ENCODE measurements at regions not wholly inside any gene's neighbourhood (a gene's known extent, or its start where the extent isn't known, plus 50 kb on each side); places are given as distances from the start of the nearest gene placed in this dataset.

DNA sequence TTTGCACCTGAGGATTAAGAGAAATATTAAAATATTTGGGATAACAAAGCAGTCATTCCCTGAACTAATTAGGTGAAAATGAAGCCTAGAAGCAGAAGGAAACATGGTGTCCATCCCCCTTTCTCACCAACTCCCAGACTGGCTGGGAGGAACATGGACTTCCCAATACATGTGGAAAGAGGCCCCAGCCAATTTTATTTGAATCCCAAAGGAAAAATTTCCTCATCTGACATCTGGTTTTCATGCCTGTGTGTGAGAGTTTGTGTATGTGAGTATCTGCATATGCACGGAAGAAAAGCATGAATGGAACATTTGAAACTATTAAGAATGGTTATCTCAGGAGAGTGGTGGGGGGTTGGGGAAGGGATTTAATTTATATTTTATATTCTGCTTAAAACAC lies 84.3 kb downstream of the COPS8 start:
- no peak for DNase-seq (ENCODE audit: low spot score)

DNA sequence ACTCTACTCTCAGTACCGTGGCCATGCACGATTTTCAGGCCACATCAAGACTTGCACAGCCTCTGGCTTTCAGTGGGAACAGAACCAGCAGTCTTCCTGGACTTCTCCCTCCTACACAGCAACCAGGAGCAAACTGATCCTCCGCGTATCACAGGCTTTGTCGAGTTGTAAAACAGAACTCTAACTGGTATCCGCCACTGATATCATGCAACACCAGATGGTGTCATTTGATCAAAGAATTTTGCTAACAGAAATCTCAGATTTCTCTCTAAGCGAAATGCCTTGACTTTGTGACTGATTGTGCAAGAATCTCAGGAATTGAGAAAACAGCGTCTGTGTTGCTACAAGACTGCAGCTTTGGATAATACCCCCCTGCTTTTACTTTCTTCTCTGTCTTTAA lies 85.7 kb downstream of the COPS8 start:
- no peak for DNase-seq (ENCODE audit: low spot score)

DNA sequence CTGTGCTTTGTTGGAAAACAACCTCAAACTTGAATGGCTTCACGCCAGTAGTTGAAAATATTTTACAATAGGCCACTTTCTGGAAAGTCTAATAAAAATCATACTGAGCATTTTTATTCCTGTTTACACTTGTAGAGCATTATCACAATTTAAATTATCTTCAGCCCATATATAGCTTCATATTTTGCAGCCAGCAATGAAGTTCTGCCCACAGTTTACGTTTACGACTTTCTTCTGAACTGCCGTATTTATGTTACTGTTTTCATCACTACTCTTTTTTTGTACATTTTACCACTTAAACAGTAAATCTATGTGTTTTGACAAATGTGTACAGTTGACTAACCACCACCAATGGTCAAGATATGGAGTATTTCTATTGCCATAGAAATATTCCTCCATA lies 86.2 kb downstream of the COPS8 start:
- no peak for DNase-seq (ENCODE audit: low spot score)

DNA sequence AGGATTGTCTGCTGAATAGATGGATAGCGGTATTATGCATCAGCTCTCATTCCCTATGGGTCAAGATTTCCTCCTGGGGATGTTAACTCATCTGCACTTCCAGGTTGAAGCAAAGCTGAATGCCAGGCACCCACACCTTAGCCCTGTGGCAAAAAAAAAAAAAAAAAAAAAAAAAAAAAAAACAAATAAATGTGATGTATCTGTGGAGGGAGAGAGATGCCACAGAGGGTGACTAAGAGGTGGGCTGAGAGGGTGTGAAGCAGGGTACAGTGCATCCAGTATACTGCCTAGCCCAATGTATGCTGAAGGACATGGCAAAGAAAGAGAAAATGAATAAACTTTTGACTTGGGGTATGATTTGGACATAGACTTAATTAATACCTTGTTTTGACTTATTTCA lies 91.4 kb downstream of the COPS8 start:
- DNase-seq (ENCODE audit: low spot score): no peak

DNA sequence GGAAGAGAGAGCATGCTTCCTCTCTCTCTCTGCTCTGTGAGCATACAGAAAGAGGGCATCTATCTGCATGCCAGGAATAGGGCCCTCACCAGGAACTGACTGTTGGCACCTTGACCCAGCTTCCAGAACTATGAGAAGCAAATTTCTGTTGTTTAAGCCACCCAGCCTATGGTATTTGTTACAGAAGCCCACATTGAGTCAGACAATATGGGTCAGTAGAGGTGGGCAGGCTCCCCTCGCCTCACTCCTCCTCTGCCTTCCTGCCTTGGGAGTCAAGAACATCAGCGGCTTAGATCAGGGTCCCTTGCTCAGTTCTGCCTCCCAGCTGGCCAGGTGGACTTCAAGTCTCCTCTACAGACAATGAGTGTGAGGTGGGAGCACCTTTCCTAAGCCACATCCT lies 92.3 kb downstream of the COPS8 start:
- DNase-seq (ENCODE audit: low spot score): no peak

DNA sequence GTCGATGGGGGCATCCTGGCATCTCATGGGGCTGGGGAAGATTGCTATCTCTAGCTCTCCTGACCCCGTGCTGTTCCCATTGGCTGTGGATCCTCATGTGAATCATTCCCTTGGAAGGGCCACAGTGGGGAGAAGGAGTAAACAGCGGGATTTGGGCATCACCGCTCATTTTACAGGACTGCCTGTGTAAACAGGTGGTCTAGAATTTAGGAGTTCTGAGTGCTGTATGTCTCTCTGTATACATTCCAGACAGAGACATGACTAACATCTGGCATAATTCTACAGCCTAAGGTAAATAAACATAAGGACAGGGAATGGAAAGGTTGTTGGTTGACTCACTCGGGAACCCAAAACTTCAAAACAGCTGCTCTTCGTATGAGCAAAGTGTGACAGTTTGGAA lies 92.7 kb downstream of the COPS8 start:
- DNase-seq (ENCODE audit: low spot score): no peak

DNA sequence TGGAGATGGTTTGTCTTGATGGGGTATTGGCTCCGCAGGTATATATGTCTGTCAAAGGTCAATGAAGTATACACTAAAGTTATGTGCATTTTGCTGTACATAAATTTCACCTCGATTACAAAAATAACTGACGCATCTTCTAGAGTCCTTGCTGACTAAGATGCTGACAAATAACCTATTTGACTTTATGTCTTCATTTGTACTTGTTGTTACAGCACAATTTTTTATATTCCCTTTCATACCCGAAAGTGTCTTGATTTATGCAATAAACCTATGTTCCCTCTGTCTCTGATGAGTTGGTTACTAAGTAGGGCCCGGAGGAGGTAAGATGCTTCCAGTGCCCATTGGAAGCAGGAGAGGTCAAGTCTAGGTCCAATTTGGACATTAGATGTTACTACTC lies 93.5 kb downstream of the COPS8 start:
- DNase-seq (ENCODE audit: low spot score): no peak

DNA sequence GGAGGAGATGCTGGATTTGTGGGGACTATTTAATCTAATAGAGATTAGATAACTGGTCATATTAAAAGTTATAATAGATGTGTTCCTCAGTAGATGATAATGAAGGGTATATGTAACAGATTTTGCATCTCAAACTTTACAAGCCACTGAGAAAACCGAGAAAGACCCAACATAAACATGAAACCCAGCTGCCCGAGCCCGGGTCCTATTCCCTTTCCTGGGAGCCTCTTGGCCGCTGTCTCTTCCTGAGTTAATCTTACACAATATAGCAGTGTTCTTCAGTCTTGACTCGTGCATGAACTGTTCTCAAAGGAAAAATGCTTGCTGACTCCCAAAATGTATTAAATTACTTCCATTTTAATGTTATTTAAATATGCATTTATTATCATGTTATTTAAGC lies 94.5 kb downstream of the COPS8 start:
- DNase-seq (ENCODE audit: low spot score): no peak

DNA sequence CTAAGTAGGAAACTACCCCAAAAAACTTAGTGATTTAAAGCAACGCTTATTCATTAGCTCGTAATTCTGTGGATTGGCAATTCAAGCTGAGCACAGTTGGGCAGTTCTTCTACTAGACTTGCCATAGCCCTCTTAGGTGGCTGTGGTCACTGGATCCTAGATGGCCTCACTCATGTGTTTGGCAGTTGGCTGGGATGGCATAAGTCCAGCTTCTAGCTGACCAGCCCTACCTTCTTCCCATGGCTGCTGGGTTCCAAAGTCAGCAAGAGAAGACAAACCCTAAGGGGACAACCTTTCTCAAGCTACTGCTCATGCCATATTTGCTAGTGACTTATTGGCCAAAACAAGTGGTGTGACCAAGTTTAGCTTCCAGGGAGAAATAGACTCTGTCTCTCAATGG lies 95.3 kb downstream of the COPS8 start:
- no peak for DNase-seq (ENCODE audit: low spot score)

DNA sequence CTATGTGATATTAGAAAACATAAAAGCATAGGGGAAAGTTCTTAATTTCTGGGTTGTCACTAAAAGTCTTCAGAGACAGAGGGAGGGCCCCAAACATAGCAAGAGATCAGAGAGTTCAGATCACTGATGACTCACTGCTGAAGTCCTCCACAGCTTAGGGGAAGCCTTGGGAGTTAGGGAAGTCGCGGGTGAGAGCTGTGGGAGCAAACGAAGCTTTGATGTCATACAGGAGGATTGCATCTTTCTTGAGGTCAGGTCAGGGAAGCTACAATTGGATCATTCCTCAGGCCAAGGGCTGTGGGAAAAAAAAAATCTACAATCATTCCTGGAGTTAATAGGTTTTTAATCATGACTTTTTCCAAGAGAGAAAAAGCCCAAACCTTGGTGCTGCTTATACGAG lies 96.2 kb downstream of the COPS8 start:
- no peak for DNase-seq (ENCODE audit: low spot score)

DNA sequence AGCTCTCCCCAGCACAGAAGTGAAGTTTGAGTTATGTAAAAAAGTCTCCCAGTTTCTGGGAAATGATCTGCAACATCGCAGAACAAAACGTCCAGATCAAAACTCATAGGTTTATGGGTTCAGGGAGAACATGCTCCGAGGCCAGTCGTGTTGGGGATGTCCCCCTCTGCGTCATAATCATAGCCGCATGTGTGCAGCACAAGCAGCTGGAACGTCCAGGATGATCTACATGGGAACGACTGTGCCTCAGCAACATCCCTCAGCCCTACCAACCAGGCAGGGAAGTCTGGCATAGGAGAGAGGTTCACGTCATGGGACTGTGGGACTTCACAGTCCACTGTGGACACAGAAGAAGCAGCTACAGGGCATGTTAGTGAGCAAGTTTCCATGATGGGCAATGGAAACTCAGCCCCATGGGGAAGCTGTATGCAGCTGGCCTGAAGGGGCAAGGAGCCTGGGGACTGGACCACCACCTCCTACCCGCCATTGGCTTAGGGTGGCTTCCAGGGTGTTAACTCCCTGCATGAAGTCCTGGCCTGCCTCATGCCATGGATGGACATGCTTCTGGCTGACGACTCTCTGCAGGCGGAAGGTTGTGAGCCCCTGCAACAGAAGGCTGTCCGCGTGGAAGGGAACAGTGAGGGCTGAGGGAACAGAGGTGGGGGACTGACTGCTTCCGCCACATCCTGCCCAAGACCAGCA lies 96.9 kb downstream of the COPS8 start:
- no peak for DNase-seq (ENCODE audit: low spot score)

DNA sequence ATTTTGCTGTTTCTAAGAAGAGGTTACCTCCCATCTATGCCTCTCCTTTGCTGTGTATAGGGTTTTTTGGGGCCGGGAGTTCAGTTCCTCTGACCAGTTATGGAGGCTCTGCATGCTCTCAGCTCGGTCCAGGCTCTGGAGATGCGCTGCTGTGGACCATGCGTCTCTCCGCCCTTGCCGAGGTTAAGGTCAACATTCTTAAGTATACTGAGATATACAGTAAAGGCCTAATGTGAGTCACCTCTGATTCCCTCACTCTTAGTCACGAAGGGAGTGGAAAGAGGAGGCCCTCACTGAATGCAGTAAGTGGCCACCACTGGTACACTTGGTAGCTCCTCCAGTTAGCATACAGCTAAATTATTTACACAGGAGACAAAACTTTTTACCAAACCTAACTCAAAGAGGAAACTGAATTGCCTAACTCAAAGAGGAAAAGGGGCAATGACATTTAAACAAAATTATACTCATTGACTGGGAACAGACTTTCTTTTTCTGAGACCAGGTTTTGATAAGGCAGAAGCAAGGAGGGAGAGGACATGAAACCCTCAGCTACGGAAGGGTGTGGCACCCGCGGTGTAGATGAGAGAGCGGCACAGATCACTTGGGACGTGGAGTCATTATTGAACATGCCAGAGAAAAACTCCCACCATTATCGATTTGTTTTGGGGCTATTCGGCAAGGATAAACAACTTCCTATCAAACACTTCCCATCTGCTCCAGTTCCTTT lies 98.7 kb downstream of the COPS8 start:
- DNase-seq (ENCODE audit: low spot score): no peak

DNA sequence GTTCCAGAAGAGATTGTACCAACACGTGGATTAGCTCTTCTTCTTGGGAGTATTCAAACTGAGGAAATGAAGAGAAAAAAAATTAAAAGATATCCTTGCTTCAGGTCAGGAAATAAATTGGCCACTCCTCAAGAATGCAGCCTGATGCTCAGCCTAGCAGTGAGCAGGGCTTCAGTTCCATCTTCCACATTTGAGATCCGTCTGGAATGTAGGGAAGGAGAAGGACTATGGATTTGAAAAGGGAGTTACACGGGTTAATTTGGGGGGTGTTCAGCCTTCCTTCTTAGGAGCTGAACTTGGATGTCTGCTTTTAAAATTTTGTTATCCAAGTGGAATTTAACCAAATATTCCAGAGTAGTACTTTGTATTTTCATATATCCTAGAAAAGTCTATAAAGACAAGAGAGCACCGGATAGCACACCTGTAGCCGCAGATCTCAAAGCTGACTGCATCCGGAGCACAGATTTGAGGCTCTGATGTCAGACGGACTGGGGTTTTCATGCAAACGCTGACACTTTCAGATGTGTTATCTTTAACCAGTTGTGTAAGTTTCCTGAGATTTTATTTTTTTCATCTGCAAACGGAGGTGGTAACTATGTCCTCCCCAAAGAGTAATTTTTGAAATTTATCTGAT lies 99.3 kb downstream of the COPS8 start:
- no peak for DNase-seq (ENCODE audit: low spot score)

DNA sequence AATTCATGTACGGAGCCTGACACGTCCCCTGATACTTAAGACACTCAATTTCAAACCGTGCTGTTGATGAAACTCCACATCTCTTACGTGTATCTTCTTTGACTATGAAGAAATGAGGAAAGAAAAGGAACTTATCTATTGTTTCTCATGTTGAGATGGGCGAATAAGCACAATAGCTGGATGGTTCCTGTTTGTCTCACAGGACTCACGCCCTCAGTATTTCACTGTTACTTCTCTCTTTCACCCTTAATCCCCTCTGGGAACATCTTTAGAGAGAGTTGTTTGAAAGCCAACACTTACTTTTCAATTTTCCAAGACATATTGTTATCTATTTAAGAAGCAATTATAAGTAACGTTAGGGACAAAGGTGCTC lies 99.8 kb downstream of the COPS8 start:
- DNase-seq (ENCODE audit: low spot score): no peak

DNA sequence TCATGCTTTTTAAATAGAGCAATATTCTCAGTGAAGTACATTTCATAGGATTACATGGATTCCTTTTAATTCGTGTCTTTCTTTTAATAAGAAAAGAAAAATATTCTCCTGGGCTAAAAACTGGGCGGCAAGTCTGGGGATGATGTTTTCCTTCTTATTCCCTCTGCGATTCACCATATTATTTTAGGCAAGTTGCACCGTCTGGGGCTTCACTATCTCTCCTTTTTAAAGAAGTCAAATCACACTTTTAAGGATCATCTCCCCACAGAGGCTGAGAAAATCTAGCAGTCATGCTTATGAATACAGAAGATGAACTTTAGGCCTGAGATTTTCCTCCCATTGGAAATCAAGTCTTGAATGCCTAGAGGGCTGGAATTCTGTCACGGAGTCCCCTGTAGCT lies 104.1 kb downstream of the COPS8 start:
- DNase-seq (ENCODE audit: low spot score): no peak

DNA sequence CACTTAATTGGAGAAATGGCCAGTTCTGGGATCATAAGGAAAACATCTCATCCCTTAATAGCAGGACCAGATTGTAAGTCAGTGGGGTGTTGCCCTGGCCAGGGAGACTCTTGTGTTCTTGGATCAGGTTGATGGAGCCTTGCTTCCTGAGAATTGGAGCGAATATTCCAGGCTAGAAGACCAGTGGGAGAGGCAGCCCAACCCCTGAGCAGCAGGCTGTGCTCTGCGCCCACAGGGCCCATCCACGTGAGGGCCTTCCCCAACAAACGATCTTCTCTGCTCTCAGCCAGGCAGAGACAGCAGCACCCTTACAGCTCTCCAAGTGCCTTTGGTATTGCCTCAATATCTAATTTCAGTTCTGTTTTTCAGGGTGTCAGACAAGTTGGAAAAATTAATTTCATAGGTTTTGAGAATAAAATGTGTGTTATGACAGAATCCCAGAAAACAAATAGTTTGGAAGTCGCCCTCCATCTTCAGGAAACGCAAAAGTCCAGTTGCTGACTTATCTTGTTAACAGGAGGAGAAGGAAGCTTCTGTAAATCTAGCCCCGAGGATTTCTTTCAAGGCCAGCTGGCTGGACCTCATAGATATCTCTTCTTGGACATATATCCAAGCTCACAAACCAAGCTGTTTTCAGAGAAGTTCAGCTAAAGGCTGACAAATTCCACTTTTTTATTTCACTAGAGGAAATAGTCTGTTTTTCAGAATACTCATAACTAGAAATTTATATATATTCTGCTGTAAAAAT lies 105.5 kb downstream of the COPS8 start:
- no peak for DNase-seq (ENCODE audit: low spot score)

DNA sequence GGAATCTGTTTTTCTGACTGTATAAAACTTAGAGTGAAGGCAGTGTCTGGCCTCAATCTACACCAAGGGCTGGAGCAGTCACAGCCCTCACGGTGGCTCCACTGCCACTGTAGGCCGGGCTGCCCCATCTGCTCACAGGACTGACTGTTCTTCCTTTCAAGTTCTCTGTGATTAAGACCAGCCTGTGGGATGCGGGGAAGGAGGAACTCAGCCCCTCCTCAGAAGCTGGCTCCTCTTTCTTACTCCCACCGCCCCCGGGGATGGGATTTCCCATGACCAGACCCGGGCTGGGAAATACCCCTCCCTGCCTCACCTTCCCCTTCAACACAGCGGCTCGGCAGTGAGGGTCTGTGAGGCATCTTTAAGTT lies 106.0 kb downstream of the COPS8 start:
- DNase-seq (ENCODE audit: low spot score): no peak

DNA sequence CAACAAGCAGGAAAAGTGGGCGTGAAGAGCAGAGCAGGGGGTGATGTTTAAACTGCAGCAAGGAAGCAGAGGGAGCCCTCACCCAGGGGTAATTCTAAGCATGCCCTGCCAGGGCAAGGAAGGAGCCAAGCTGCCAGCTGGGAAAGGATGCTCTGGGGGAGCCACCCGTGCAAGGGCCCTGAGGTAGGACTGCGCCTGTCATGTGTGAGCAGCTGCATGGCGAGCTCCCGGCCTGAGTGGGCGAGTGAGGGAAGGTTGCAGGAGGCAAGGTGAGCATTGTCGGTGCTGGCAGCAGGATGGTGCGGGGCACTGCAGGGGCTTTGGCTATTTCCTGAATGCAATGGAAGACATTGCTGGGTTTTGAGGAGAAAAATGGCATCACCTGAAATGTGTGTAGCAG lies 107.2 kb downstream of the COPS8 start:
- no peak for DNase-seq (ENCODE audit: low spot score)

DNA sequence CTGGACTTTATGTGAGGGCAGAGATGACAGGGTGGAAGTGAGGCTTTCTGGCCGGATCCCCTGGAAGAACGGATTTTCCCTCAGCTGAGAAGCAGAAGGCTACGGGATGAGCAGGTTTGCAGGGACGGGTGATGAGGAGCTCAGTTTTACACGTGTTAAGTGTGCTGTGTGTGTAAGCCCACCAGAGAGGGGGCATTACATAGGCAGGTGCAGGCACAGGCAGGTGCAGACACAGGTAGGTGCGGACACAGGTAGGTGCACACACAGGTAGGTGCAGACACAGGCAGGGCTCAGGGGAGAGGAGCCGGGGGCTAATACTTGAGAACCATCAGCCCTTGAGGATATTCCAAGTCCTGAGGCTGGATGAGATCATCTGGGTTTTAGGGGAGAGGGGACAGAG lies 107.7 kb downstream of the COPS8 start:
- DNase-seq (ENCODE audit: low spot score): no peak

DNA sequence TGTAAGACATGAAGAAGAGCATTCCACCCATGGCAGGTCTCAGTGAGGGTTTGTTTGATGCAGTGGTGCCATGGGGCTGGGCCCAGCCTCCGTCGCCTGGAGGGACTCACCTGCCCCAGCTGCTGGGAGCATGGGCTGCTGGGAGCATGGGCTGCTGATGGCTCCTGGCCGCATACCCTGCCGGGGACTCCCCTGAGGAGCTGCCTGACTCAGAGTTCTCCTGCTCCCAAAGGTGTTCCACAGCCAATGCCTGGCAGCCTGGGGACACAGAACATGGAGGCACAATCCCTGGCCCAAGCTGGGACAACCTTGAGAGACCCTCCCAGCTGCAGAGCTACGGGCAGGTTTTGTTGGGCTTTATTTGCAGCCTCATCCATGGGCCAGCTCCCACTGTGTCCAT lies 108.4 kb downstream of the COPS8 start:
- no peak for DNase-seq (ENCODE audit: low spot score)

DNA sequence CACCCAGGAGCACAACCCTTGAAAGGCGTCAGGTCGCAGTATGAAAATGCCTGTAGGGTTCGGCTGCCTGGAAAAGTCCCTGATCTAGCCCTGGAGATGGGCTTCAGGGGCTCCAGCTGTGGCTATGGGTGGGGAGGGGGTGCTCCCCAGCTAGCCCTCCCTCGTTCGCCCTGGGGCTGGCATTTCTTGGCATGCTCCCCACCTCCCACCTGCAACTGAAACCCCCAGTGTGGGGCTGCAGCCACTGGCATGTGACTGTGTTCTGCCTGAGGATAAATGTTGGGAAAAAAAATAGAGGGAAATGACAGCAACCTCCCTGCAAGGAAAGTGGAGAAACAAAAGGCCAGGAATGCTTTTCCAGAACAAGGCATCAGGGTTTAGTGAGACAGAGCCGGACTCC lies 109.2 kb downstream of the COPS8 start:
- no peak for DNase-seq (ENCODE audit: low spot score)

DNA sequence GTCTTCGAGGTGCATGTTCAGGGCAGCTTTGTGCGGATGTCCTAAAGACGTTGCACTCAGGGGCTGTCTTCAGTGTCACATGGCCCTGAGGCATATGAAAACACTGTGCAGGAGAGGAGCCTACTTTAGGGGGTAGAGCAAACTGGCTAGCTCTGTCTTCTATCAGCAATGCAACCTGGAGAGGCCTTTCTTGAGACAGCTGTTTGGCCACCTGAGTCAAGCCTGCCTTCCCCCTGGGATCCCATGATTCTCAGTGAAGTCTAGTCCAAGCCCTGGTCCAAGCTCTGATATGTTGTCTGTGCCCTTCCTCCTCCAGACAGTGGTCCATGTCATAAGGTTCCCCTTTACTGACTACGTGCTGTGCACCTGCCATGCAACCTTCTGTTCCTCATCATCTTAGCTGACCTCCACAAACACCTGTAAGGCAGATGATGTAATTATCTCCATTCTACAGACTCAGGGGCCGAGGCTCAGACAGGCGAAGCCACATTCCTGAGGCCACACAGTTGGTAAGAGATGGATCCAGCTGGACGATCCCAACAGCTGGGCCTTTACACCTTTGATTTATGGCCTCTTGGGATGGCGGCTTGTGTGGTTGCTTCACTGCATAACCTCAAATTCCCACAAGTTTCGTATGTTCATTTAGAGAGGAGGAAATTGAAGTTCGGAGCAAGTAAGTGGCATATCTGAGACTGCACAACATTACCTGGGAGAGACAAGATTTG lies 109.9 kb downstream of the COPS8 start:
- DNase-seq (ENCODE audit: low spot score): no peak

Data from HuH-7.5 (cell line).